KMS-11 (cell line): ENCODE measurements at regions not wholly inside any gene's neighbourhood (a gene's known extent, or its start where the extent isn't known, plus 50 kb on each side); places are given as distances from the start of the nearest gene placed in this dataset.

ENCODE experiments used
- H2AFZ ChIP-seq: fragments of 200-600 bp; sonication (generic); 2 replicates; pipeline ENCODE4 v1.6.1; 2016; ENCODE audit warnings: antibody characterized with exemption, mixed run types, low read depth
- H3K27ac ChIP-seq: fragments of 200-600 bp; sonication (generic); 2 replicates; pipeline ENCODE4 v1.6.1; 2016; ENCODE audit warnings: mild to moderate bottlenecking, mixed run types
- H3K27me3 ChIP-seq: fragments of 200-600 bp; sonication (generic); 2 replicates; pipeline ENCODE4 v1.6.1; 2017; ENCODE audit warnings: mild to moderate bottlenecking, low read depth, mixed run types, moderate library complexity; ENCODE audit not compliant: insufficient read depth
- H3K36me3 ChIP-seq: fragments of 200-600 bp; sonication (generic); 2 replicates; pipeline ENCODE4 v1.6.1; 2017; ENCODE audit warnings: mild to moderate bottlenecking, mixed run types; ENCODE audit not compliant: insufficient read depth
- H3K4me1 ChIP-seq: fragments of 200-600 bp; sonication (generic); 2 replicates; pipeline ENCODE4 v1.6.1; 2016; ENCODE audit warnings: mild to moderate bottlenecking, low read depth, mixed run types; ENCODE audit not compliant: poor library complexity, severe bottlenecking
- H3K4me2 ChIP-seq: fragments of 200-600 bp; sonication (generic); 2 replicates; pipeline ENCODE4 v1.7.0; 2016; ENCODE audit warnings: mild to moderate bottlenecking, mixed run types
- H3K4me3 ChIP-seq: fragments of 200-600 bp; sonication (generic); IDR thresholded peaks from 2 replicates; pipeline ENCODE4 v1.6.1; 2017; ENCODE audit warnings: low read depth, low read length, mixed read lengths; ENCODE audit not compliant: insufficient read depth
- H3K79me2 ChIP-seq: fragments of 200-600 bp; sonication (generic); 2 replicates; pipeline ENCODE4 v1.6.1; 2016; ENCODE audit warnings: low read depth, mixed run types; ENCODE audit not compliant: insufficient read depth
- H3K9ac ChIP-seq: fragments of 200-600 bp; sonication (generic); 2 replicates; pipeline ENCODE4 v1.6.1; 2016; ENCODE audit warnings: mild to moderate bottlenecking, mixed run types
- H4K20me1 ChIP-seq: fragments of 200-600 bp; sonication (generic); 2 replicates; pipeline ENCODE4 v1.6.1; 2016; ENCODE audit warnings: mild to moderate bottlenecking, mixed run types; ENCODE audit not compliant: insufficient read depth
- CTCF ChIP-seq: fragments of 200-600 bp; sonication (generic); conservative IDR thresholded peaks from 2 replicates; pipeline ENCODE4 v1.6.1; 2017; ENCODE audit warnings: low read depth, mild to moderate bottlenecking, antibody characterized with exemption, low read length, moderate library complexity, mixed read lengths

- TF ChIP-seq CTCF: no peak
- peaks cover 12% of the 10 kb centered on the region for H3K4me1 ChIP-seq
Measured at GRCh38 chr12:58313091-58313855, 371.9 kb downstream of the ATP23 start.

GRCh38 chr12:58314610-58315009 lies 373.2 kb downstream of the ATP23 start:
- no peak overlapping the region for H3K9ac ChIP-seq
- H3K79me2 ChIP-seq: no peaks in the 10 kb centered on the region
- no peak overlapping the region for H3K4me3 ChIP-seq
- no peaks in the 10 kb centered on the region for H3K27me3 ChIP-seq
- H3K36me3 ChIP-seq: no peaks in the 10 kb centered on the region
- no peak overlapping the region for H3K27ac ChIP-seq
- H4K20me1 ChIP-seq: no peaks in the 10 kb centered on the region
- no peak overlapping the region for H2AFZ ChIP-seq
- no peak for TF ChIP-seq CTCF
- peaks cover 12% of the 10 kb centered on the region for H3K4me1 ChIP-seq
- H3K4me2 ChIP-seq: no peak overlapping the region

More at GRCh38 chr12:58313091-58313855, 371.9 kb downstream of the ATP23 start:
- Histone ChIP-seq H3K4me3 (no peak overlapping the region), H3K9ac (no peak overlapping the region), H3K79me2 (no peaks in the 10 kb centered on the region), H4K20me1 (no peaks in the 10 kb centered on the region), H2AFZ (no peak overlapping the region), H3K27ac (no peak overlapping the region), H3K27me3 (no peaks in the 10 kb centered on the region), H3K4me2 (no peak overlapping the region), H3K36me3 (no peaks in the 10 kb centered on the region)

- Histone ChIP-seq H3K27ac (no peak overlapping the region), H3K36me3 (no peaks in the 10 kb centered on the region), H3K27me3 (no peaks in the 10 kb centered on the region), H3K79me2 (no peaks in the 10 kb centered on the region), H4K20me1 (no peaks in the 10 kb centered on the region), H3K9ac (no peak overlapping the region), H3K4me3 (no peak overlapping the region), H2AFZ (no peak overlapping the region), H3K4me1 (no peaks in the 10 kb centered on the region), H3K4me2 (no peak overlapping the region)
- no peak for TF ChIP-seq CTCF
Measured at GRCh38 chr12:58316926-58317325, 375.6 kb downstream of the ATP23 start.

DNA sequence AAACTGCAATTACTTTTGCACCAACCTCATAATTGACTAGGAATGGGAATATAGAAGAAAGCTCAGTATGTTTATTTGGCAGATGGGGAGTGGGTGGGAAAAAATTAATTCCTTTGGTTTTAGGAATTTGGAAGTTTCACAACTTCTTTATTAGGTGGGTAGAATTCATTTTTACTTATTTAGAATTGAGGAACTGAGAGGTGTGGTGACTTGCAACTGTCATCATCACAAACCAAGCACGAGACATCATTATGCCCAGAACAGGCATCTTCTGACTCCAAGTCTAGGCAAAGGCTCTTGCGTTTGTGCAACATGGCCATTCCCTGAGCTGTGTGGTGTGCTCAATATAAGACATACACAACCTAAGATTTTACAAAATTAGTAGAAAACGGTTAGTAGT lies 380.0 kb downstream of the ATP23 start:
- no peak overlapping the region for H3K4me2 ChIP-seq
- H4K20me1 ChIP-seq: no peaks in the 10 kb centered on the region
- no peak overlapping the region for H3K4me3 ChIP-seq
- H3K27ac ChIP-seq: no peak overlapping the region
- no peaks in the 10 kb centered on the region for H3K4me1 ChIP-seq
- no peaks in the 10 kb centered on the region for H3K36me3 ChIP-seq
- H3K79me2 ChIP-seq: no peaks in the 10 kb centered on the region
- no peaks in the 10 kb centered on the region for H3K27me3 ChIP-seq
- no peak for TF ChIP-seq CTCF
- no peak overlapping the region for H3K9ac ChIP-seq
- H2AFZ ChIP-seq: no peak overlapping the region
